MCF 10A (cell line): ENCODE measurements at regions not wholly inside any gene's neighbourhood (a gene's known extent, or its start where the extent isn't known, plus 50 kb on each side); places are given as distances from the start of the nearest gene placed in this dataset.

ENCODE experiments used
- BruUV-seq: library from RNA; stranded (reverse); fragments of 400-500 nt; replicated peaks from 2 replicates; lab custom pipeline; 2021; lab: Mats Ljungman, UMichigan
- CTCF ChIA-PET: fragments of 300-600 bp; sonication (Branson Sonifier 250); formaldehyde crosslinking; extraction: SDS; loops from one replicate; lab custom pipeline; 2021; ENCODE audit warnings: antibody characterized with exemption, inconsistent platforms; lab: Yijun Ruan, JAX
- POLR2A ChIA-PET: fragments of 300-600, 350-650 bp; sonication (Branson Sonifier 250); formaldehyde crosslinking; extraction: SDS; loops from one replicate; lab custom pipeline; 2020; ENCODE audit warnings: antibody characterized with exemption, inconsistent platforms; lab: Yijun Ruan, JAX
- DNase-seq: peaks from one replicate; pipeline ENCODE4 v3.0.0-alpha.2; 2018; ENCODE audit not compliant: unreplicated experiment
- H3K27ac Mint-ChIP-seq: one replicate; pipeline ENCODE4 v1.8.0; 2022; ENCODE audit warnings: mild to moderate bottlenecking, low read depth, mixed read lengths; ENCODE audit not compliant: unreplicated experiment
- H3K27me3 Mint-ChIP-seq: one replicate; pipeline ENCODE4 v1.8.0; 2022; ENCODE audit warnings: mixed read lengths; ENCODE audit not compliant: insufficient read depth, unreplicated experiment
- H3K36me3 Mint-ChIP-seq: one replicate; pipeline ENCODE4 v1.8.0; 2022; ENCODE audit warnings: mild to moderate bottlenecking, moderate library complexity, mixed read lengths; ENCODE audit not compliant: insufficient read depth, unreplicated experiment
- H3K4me1 Mint-ChIP-seq: one replicate; pipeline ENCODE4 v1.8.0; 2022; ENCODE audit warnings: mixed read lengths; ENCODE audit not compliant: insufficient read depth, unreplicated experiment
- H3K4me3 Mint-ChIP-seq: one replicate; pipeline ENCODE4 v1.8.0; 2022; ENCODE audit warnings: mild to moderate bottlenecking, moderate library complexity, mixed read lengths; ENCODE audit not compliant: unreplicated experiment
- H3K9me3 Mint-ChIP-seq: one replicate; pipeline ENCODE4 v1.8.0; 2022; ENCODE audit warnings: mixed read lengths; ENCODE audit not compliant: unreplicated experiment
- intact Hi-C: fragments of 100-400 bp; cut with micrococcal nuclease; formaldehyde crosslinking; loops from 2 replicates; pipeline ENCODE4 v1.14.1; 2022
- TF ChIP-seq, protein P1 (sequence below): fragments of 200-600 bp; IDR thresholded peaks from one replicate; pipeline ENCODE4 v1.8.0; 2022; ENCODE audit warnings: antibody characterized with exemption, mild to moderate bottlenecking; ENCODE audit not compliant: unreplicated experiment

- ChIA-PET POLR2A (no interaction called here), CTCF (no interaction called here)
- Mint-ChIP-seq H3K4me3 (no peak overlapping the region), H3K9me3 (no peaks in the 10 kb centered on the region), H3K27me3 (no peaks in the 10 kb centered on the region), H3K36me3 (no peaks in the 10 kb centered on the region), H3K27ac (no peak overlapping the region), H3K4me1 (no peaks in the 10 kb centered on the region)
- TF ChIP-seq, protein P1, sequence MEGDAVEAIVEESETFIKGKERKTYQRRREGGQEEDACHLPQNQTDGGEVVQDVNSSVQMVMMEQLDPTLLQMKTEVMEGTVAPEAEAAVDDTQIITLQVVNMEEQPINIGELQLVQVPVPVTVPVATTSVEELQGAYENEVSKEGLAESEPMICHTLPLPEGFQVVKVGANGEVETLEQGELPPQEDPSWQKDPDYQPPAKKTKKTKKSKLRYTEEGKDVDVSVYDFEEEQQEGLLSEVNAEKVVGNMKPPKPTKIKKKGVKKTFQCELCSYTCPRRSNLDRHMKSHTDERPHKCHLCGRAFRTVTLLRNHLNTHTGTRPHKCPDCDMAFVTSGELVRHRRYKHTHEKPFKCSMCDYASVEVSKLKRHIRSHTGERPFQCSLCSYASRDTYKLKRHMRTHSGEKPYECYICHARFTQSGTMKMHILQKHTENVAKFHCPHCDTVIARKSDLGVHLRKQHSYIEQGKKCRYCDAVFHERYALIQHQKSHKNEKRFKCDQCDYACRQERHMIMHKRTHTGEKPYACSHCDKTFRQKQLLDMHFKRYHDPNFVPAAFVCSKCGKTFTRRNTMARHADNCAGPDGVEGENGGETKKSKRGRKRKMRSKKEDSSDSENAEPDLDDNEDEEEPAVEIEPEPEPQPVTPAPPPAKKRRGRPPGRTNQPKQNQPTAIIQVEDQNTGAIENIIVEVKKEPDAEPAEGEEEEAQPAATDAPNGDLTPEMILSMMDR: no peak
- DNase-seq: no peak
- intact Hi-C loops: no loop called here
- no TSS peak for BruUV-seq
These were observed 214.4 kb upstream of the LRIG3 start for GRCh38 chr12:59134750-59135149.

DNA sequence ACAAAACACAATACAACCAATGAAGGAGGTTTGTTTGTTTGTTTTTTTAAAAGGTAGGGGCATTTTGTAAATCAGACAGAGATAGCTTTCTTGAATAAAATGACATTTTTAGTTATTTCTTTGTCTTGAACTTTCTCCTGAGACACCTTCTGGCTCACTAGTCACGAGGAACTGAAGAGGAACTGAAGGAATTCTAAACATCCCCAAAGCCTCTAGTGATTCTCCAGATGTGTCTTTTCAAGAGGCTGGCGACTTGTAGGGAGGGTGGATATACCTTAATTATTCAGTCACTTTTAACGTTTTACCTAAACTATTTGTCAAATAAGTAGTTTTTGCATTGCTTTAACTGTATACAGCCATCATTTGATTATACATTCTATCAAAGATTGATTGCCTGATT, 211.2 kb upstream of the LRIG3 start:
- ChIA-PET POLR2A (no interaction called here), CTCF (interaction anchor here (0.6 to 1.4 kb wide), 3 partner anchors 10 to 736 kb away, joined by 3 read pairs; no protein-coding TSS in a partner anchor)
- Mint-ChIP-seq H3K27me3 (no peaks in the 10 kb centered on the region), H3K36me3 (no peaks in the 10 kb centered on the region), H3K9me3 (no peaks in the 10 kb centered on the region), H3K4me3 (no peak overlapping the region), H3K27ac (no peak overlapping the region), H3K4me1 (no peaks in the 10 kb centered on the region)
- no TSS peak for BruUV-seq
- TF ChIP-seq, protein P1: no peak
- intact Hi-C loops: no loop called here
- no peak for DNase-seq

- no peak overlapping the region for H3K27ac Mint-ChIP-seq
- TF ChIP-seq, protein P1: no peak
- no peaks in the 10 kb centered on the region for H3K36me3 Mint-ChIP-seq
- BruUV-seq: no TSS peak
- DNase-seq: no peak
- ChIA-PET CTCF (interaction anchor here (2.5 kb wide), 1 partner anchor 9 kb away, joined by 9 read pairs; no protein-coding TSS in a partner anchor), POLR2A (interaction anchor here (0.6 kb wide), 1 partner anchor 164 kb away, joined by 3 read pairs; no protein-coding TSS in a partner anchor)
- intact Hi-C loops: no loop called here
- no peak overlapping the region for H3K4me3 Mint-ChIP-seq
- H3K27me3 Mint-ChIP-seq: no peaks in the 10 kb centered on the region
- no peaks in the 10 kb centered on the region for H3K9me3 Mint-ChIP-seq
- H3K4me1 Mint-ChIP-seq: peaks cover 7% of the 10 kb centered on the region
These were observed 202.5 kb upstream of the LRIG3 start for GRCh38 chr12:59122784-59123183.

DNA sequence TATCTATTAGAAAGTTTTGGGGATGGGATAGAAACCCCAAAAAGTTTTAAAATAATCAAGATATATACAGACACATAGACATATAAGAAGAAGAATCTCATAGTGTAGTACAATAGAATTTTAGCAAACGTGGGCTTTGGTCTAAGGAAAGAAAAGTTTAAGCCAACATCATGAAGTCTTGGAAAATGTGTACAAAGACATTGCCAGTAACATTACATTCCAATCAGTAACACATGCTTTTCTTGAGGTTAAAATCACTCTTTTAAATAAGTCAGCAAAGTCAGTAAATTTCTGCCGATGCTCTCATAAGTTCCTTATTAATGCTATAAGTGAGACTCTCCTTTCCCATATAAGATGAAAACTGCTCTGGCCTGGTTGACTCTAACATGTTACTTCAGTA, 201.1 kb upstream of the LRIG3 start:
- H3K4me1 Mint-ChIP-seq: peaks cover 7% of the 10 kb centered on the region
- no TSS peak for BruUV-seq
- DNase-seq: no peak
- ChIA-PET POLR2A (no interaction called here), CTCF (no interaction called here)
- TF ChIP-seq, protein P1: no peak
- H3K27ac Mint-ChIP-seq: no peak overlapping the region
- H3K27me3 Mint-ChIP-seq: no peaks in the 10 kb centered on the region
- H3K4me3 Mint-ChIP-seq: no peak overlapping the region
- H3K9me3 Mint-ChIP-seq: no peaks in the 10 kb centered on the region
- no peaks in the 10 kb centered on the region for H3K36me3 Mint-ChIP-seq
- intact Hi-C loops: no loop called here
